ENCODE measurements at regions not wholly inside any gene's neighbourhood (a gene's known extent, or its start where the extent isn't known, plus 50 kb on each side); places are given as distances from the start of the nearest gene placed in this dataset.

DNA sequence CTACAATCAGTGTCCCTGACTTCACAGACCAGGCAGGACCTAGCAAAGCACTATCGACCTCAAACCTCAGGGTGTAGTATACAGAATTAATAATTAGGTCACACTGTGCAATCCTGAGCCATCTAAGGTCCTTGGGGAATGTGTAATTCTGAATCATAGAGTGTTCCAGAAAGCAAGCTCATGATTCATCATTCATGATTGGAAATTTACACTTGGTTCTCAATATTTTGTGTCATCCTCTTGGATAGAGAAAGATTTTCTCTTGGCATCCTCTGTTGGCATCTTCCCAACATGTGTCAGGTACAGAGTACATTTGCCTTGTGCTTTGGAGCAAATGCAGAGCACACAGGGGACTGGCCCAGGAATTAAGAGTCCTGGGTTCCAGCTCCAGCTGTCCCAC, 245.0 kb upstream of the NT5C1B start:
- TF ChIP-seq, protein P1, sequence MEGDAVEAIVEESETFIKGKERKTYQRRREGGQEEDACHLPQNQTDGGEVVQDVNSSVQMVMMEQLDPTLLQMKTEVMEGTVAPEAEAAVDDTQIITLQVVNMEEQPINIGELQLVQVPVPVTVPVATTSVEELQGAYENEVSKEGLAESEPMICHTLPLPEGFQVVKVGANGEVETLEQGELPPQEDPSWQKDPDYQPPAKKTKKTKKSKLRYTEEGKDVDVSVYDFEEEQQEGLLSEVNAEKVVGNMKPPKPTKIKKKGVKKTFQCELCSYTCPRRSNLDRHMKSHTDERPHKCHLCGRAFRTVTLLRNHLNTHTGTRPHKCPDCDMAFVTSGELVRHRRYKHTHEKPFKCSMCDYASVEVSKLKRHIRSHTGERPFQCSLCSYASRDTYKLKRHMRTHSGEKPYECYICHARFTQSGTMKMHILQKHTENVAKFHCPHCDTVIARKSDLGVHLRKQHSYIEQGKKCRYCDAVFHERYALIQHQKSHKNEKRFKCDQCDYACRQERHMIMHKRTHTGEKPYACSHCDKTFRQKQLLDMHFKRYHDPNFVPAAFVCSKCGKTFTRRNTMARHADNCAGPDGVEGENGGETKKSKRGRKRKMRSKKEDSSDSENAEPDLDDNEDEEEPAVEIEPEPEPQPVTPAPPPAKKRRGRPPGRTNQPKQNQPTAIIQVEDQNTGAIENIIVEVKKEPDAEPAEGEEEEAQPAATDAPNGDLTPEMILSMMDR (conservative IDR thresholded peaks at IDR 0.05; ENCODE audit: low read depth, low read length), result no peak
- TF ChIP-seq EZH2phosphoT487 (IDR thresholded peaks at IDR 0.05; ENCODE audit: borderline replicate concordance, low read length), result no peak
